Caco-2 (cell line): ENCODE measurements at regions not wholly inside any gene's neighbourhood (a gene's known extent, or its start where the extent isn't known, plus 50 kb on each side); places are given as distances from the start of the nearest gene placed in this dataset.

Source experiments
- BruUV-seq: library from RNA; stranded (reverse); fragments of 400-500 nt; replicated peaks from 2 replicates; lab custom pipeline; 2021; lab: Mats Ljungman, UMichigan
- CTCF ChIA-PET: fragments of 300-600 bp; sonication (Branson Sonifier 250); formaldehyde crosslinking; loops from one replicate; lab custom pipeline; 2022; ENCODE audit warnings: antibody characterized with exemption; lab: Charles Lee
- POLR2A ChIA-PET: fragments of 300-600 bp; sonication (Branson Sonifier 250); formaldehyde crosslinking; loops from one replicate; lab custom pipeline; 2022; ENCODE audit warnings: antibody characterized with exemption; lab: Charles Lee
- DNase-seq, 2 experiments: peaks; one replicate each; pipeline versions ENCODE4 v3.0.0 to v3.0.0-alpha.2; 2020 to 2022
- H3K27me3 ChIP-seq: replicated peaks from 2 replicates; pipeline ENCODE4 v1.6.0; 2011; ENCODE audit warnings: low read length; ENCODE audit not compliant: control insufficient read depth, insufficient read depth
- H3K36me3 ChIP-seq: 2 replicates; pipeline ENCODE4 v1.5.1; 2011; ENCODE audit warnings: low read length; ENCODE audit not compliant: control insufficient read depth, insufficient read depth
- H3K4me1 ChIP-seq: fragments of 250-450 bp; sonication (Bioruptor Pico); 2 replicates; pipeline ENCODE4 v1.5.1; 2020; ENCODE audit warnings: mild to moderate bottlenecking
- H3K4me3 ChIP-seq: 2 replicates; pipeline ENCODE4 v1.5.1; 2011; ENCODE audit warnings: low read depth, mild to moderate bottlenecking, control low read depth, low read length
- H3K9me3 ChIP-seq: fragments of 250-450 bp; sonication (Bioruptor Pico); 2 replicates; pipeline ENCODE4 v1.5.1; 2020; ENCODE audit warnings: mild to moderate bottlenecking, moderate library complexity
- H3K27ac Mint-ChIP-seq: one replicate; pipeline ENCODE4 v1.8.0; 2022; ENCODE audit warnings: mixed read lengths; ENCODE audit not compliant: unreplicated experiment
- H3K27me3 Mint-ChIP-seq: one replicate; pipeline ENCODE4 v1.8.0; 2022; ENCODE audit warnings: mixed read lengths; ENCODE audit not compliant: insufficient read depth, unreplicated experiment
- H3K36me3 Mint-ChIP-seq: one replicate; pipeline ENCODE4 v1.8.0; 2022; ENCODE audit warnings: mild to moderate bottlenecking, mixed read lengths; ENCODE audit not compliant: insufficient read depth, unreplicated experiment
- H3K4me1 Mint-ChIP-seq: one replicate; pipeline ENCODE4 v1.8.0; 2022; ENCODE audit warnings: low read depth, mixed read lengths; ENCODE audit not compliant: unreplicated experiment
- H3K4me3 Mint-ChIP-seq: one replicate; pipeline ENCODE4 v1.8.0; 2022; ENCODE audit warnings: mild to moderate bottlenecking, moderate library complexity, mixed read lengths; ENCODE audit not compliant: unreplicated experiment
- H3K9me3 Mint-ChIP-seq: one replicate; pipeline ENCODE4 v1.8.0; 2022; ENCODE audit warnings: mixed read lengths; ENCODE audit not compliant: unreplicated experiment
- intact Hi-C: fragments of 100-400 bp; cut with micrococcal nuclease; formaldehyde crosslinking; loops from one replicate; pipeline ENCODE4 v1.10.0; 2022; ENCODE audit not compliant: unreplicated experiment
- TF ChIP-seq, protein P1 (sequence below), 2 experiments: fragments of 200-600 bp in 1 of 2; IDR thresholded peaks; 1 replicate in 1 of 2; 2 replicates in 1 of 2; pipeline versions ENCODE4 v1.5.1 to v1.8.0; 2011 to 2022; ENCODE audit warnings: antibody characterized with exemption in 1 of 2, control low read depth in 1 of 2, inconsistent platforms in 1 of 2, low read depth in 1 of 2, low read length in 1 of 2, mild to moderate bottlenecking in 1 of 2, moderate library complexity in 1 of 2; ENCODE audit not compliant: insufficient read depth in 1 of 2, severe bottlenecking in 1 of 2, unreplicated experiment in 1 of 2

DNA sequence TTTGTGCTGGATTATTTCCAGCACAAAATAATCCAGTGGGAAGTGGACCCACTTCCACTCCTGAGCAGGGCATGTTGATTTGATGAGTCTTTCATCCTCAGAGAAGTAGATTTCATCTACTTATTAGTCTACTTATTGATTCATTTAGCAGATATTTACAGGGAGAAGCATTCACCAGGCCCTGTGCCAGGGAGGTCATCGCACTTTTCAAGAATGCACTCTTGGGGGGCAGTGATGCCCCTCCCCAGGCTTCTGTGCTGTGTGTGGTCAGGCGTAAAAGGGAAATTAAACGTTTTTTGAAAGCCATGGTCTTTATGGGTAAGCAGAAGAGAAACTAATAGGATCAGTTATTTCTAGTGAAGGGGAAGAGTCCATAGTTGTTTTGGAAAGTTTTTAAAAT is 610.7 kb upstream of the TMEM132C start:
- Histone ChIP-seq H3K4me1 (no peaks in the 10 kb centered on the region), H3K4me3 (no peak overlapping the region), H3K36me3 (no peaks in the 10 kb centered on the region), H3K27me3 (no peaks in the 10 kb centered on the region), H3K9me3 (no peaks in the 10 kb centered on the region)
- no peak overlapping the region for H3K4me3 Mint-ChIP-seq
- H3K27ac Mint-ChIP-seq = no peak overlapping the region
- ChIA-PET POLR2A (no interaction called here), CTCF (no interaction called here)
- TF ChIP-seq, protein P1, sequence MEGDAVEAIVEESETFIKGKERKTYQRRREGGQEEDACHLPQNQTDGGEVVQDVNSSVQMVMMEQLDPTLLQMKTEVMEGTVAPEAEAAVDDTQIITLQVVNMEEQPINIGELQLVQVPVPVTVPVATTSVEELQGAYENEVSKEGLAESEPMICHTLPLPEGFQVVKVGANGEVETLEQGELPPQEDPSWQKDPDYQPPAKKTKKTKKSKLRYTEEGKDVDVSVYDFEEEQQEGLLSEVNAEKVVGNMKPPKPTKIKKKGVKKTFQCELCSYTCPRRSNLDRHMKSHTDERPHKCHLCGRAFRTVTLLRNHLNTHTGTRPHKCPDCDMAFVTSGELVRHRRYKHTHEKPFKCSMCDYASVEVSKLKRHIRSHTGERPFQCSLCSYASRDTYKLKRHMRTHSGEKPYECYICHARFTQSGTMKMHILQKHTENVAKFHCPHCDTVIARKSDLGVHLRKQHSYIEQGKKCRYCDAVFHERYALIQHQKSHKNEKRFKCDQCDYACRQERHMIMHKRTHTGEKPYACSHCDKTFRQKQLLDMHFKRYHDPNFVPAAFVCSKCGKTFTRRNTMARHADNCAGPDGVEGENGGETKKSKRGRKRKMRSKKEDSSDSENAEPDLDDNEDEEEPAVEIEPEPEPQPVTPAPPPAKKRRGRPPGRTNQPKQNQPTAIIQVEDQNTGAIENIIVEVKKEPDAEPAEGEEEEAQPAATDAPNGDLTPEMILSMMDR (IDR thresholded peaks at IDR 0.05; ENCODE audit: insufficient read depth in 1 of 2, low read depth in 1 of 2, low read length in 1 of 2, severe bottlenecking in 1 of 2, unreplicated experiment in 1 of 2) = no peak
- H3K27me3 Mint-ChIP-seq = peaks cover 9% of the 10 kb centered on the region
- H3K9me3 Mint-ChIP-seq = peaks cover 9% of the 10 kb centered on the region
- H3K4me1 Mint-ChIP-seq = no peaks in the 10 kb centered on the region
- no peaks in the 10 kb centered on the region for H3K36me3 Mint-ChIP-seq
- no peak for DNase-seq
- intact Hi-C loops = no loop called here
- no TSS peak for BruUV-seq

DNA sequence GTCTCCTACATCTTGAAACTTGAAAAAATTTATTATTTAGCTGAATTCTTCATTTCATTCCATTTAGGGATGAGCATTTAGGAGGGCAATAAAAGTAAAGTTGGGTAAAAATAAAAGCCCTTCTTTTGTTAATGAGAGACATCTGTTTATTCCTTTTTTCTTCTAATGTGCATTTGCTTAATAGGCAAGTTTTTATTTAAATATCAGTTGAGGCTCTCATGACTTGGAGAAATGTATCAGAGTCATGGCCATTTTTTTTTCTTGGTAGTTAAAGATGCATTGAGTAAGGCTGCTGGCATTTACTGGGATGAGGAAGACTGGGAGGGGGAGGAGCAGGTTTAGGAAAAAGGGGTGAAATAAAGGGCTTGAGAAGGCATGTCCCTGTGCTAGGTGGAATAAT is 609.9 kb upstream of the TMEM132C start:
- H3K4me1 Mint-ChIP-seq = no peaks in the 10 kb centered on the region
- H3K27me3 Mint-ChIP-seq = peaks cover 7% of the 10 kb centered on the region
- no peaks in the 10 kb centered on the region for H3K4me1 ChIP-seq
- ChIA-PET CTCF (no interaction called here), POLR2A (no interaction called here)
- H3K9me3 Mint-ChIP-seq = peaks cover 4% of the 10 kb centered on the region
- H3K9me3 ChIP-seq = no peaks in the 10 kb centered on the region
- H3K27ac Mint-ChIP-seq = no peak overlapping the region
- no peaks in the 10 kb centered on the region for H3K36me3 ChIP-seq
- H3K27me3 ChIP-seq = no peaks in the 10 kb centered on the region
- TF ChIP-seq, protein P1 (IDR thresholded peaks at IDR 0.05; ENCODE audit: insufficient read depth in 1 of 2, low read depth in 1 of 2, low read length in 1 of 2, severe bottlenecking in 1 of 2, unreplicated experiment in 1 of 2) = no peak
- no peak overlapping the region for H3K4me3 Mint-ChIP-seq
- no peak overlapping the region for H3K4me3 ChIP-seq
- intact Hi-C loops = no loop called here
- no peak for DNase-seq
- H3K36me3 Mint-ChIP-seq = no peaks in the 10 kb centered on the region
- BruUV-seq = no TSS peak

GRCh38 chr12:127660961-127661360 is 606.0 kb upstream of the TMEM132C start:
- H3K27ac Mint-ChIP-seq = no peak overlapping the region
- no peaks in the 10 kb centered on the region for H3K9me3 Mint-ChIP-seq
- H3K36me3 Mint-ChIP-seq = no peaks in the 10 kb centered on the region
- no peaks in the 10 kb centered on the region for H3K4me1 ChIP-seq
- TF ChIP-seq, protein P1 (IDR thresholded peaks at IDR 0.05; ENCODE audit: insufficient read depth in 1 of 2, low read depth in 1 of 2, low read length in 1 of 2, severe bottlenecking in 1 of 2, unreplicated experiment in 1 of 2) = no peak
- no TSS peak for BruUV-seq
- H3K4me3 ChIP-seq = no peak overlapping the region
- H3K27me3 ChIP-seq = no peaks in the 10 kb centered on the region
- H3K4me1 Mint-ChIP-seq = no peaks in the 10 kb centered on the region
- peaks cover 7% of the 10 kb centered on the region for H3K27me3 Mint-ChIP-seq
- H3K9me3 ChIP-seq = no peaks in the 10 kb centered on the region
- POLR2A ChIA-PET = no interaction called here
- H3K36me3 ChIP-seq = no peaks in the 10 kb centered on the region
- no peak overlapping the region for H3K4me3 Mint-ChIP-seq
- no peak for DNase-seq
- intact Hi-C loops = no loop called here
- CTCF ChIA-PET = no interaction called here
